ENCODE measurements at regions not wholly inside any gene's neighbourhood (a gene's known extent, or its start where the extent isn't known, plus 50 kb on each side); places are given as distances from the start of the nearest gene placed in this dataset.

DNA sequence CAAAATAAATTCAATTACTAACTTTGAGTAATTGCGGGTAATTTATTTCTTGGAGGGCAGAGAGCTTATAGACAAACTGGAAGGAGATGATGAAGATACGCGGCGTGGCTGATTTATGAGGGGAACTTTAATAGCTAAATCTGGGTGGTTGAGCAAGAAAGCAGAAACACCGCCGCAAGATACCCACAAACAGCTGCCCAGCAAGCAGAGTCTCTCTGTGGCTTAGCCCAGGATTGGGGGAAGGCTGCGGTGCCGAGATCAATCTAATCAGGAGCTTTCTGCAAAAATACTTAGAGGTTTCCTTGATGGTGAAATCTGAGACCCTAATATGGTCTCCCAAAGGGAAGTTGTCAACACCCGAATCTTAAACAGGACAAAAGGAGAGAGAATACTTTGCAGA is 94.9 kb upstream of the MGMT start:
- TF ChIP-seq EP300 (conservative IDR thresholded peaks at IDR 0.05; ENCODE audit: poor library complexity, severe bottlenecking) (no peak), SMC3 (conservative IDR thresholded peaks at IDR 0.05; ENCODE audit: poor library complexity) (no peak), MXI1 (conservative IDR thresholded peaks at IDR 0.05; ENCODE audit: poor library complexity, severe bottlenecking) (no peak)
- TF ChIP-seq, protein P1, sequence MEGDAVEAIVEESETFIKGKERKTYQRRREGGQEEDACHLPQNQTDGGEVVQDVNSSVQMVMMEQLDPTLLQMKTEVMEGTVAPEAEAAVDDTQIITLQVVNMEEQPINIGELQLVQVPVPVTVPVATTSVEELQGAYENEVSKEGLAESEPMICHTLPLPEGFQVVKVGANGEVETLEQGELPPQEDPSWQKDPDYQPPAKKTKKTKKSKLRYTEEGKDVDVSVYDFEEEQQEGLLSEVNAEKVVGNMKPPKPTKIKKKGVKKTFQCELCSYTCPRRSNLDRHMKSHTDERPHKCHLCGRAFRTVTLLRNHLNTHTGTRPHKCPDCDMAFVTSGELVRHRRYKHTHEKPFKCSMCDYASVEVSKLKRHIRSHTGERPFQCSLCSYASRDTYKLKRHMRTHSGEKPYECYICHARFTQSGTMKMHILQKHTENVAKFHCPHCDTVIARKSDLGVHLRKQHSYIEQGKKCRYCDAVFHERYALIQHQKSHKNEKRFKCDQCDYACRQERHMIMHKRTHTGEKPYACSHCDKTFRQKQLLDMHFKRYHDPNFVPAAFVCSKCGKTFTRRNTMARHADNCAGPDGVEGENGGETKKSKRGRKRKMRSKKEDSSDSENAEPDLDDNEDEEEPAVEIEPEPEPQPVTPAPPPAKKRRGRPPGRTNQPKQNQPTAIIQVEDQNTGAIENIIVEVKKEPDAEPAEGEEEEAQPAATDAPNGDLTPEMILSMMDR (IDR thresholded peaks at IDR 0.05; ENCODE audit: poor library complexity, severe bottlenecking), result no peak
